HG02870 (cell line): ENCODE measurements at regions not wholly inside any gene's neighbourhood (a gene's known extent, or its start where the extent isn't known, plus 50 kb on each side); places are given as distances from the start of the nearest gene placed in this dataset.

Experiments used
- ATAC-seq: cut with Tn5 transposase; IDR thresholded peaks from one replicate; pipeline ENCODE4 v1.9.1; 2021; ENCODE audit warnings: mild to moderate bottlenecking, moderate library complexity; ENCODE audit not compliant: unreplicated experiment

GRCh38 chr6:139557547-139557946 lies 183.1 kb upstream of the CITED2 start:
- ATAC-seq: no peak

- no peak for ATAC-seq
These were observed 182.1 kb upstream of the CITED2 start for GRCh38 chr6:139556532-139556931.

GRCh38 chr6:139553916-139554315 lies 179.5 kb upstream of the CITED2 start:
- ATAC-seq: no peak

GRCh38 chr6:139551376-139551775 lies 176.9 kb upstream of the CITED2 start:
- ATAC-seq: no peak

- no peak for ATAC-seq
These were observed 175.9 kb upstream of the CITED2 start for GRCh38 chr6:139550361-139550760.

GRCh38 chr6:139549561-139550070 lies 175.2 kb upstream of the CITED2 start:
- ATAC-seq: no peak

GRCh38 chr6:139547804-139548203 lies 173.4 kb upstream of the CITED2 start:
- no peak for ATAC-seq

GRCh38 chr6:139547122-139547776 lies 172.8 kb upstream of the CITED2 start:
- ATAC-seq: no peak

- ATAC-seq: no peak
These were observed 171.6 kb upstream of the CITED2 start for GRCh38 chr6:139546106-139546472.

- ATAC-seq: no peak
These were observed 171.0 kb upstream of the CITED2 start for GRCh38 chr6:139545206-139546105.

GRCh38 chr6:139544701-139545057 lies 170.2 kb upstream of the CITED2 start:
- no peak for ATAC-seq

- ATAC-seq: no peak
These were observed 167.9 kb upstream of the CITED2 start for GRCh38 chr6:139542351-139542750.

- no peak for ATAC-seq
These were observed 166.4 kb upstream of the CITED2 start for GRCh38 chr6:139540894-139541293.

- ATAC-seq: peak; percentile 73
These were observed 165.8 kb upstream of the CITED2 start for GRCh38 chr6:139540276-139540675.

- ATAC-seq: peak; percentile 27
These were observed 165.4 kb upstream of the CITED2 start for GRCh38 chr6:139539852-139540251.

GRCh38 chr6:139538366-139538765 lies 163.9 kb upstream of the CITED2 start:
- no peak for ATAC-seq

GRCh38 chr6:139536751-139537617 lies 162.5 kb upstream of the CITED2 start:
- ATAC-seq: no peak

GRCh38 chr6:139534472-139535115 lies 160.1 kb upstream of the CITED2 start:
- peak; percentile 28 for ATAC-seq

GRCh38 chr6:139533573-139534471 lies 159.4 kb upstream of the CITED2 start:
- ATAC-seq: no peak

- ATAC-seq: no peak
These were observed 158.7 kb upstream of the CITED2 start for GRCh38 chr6:139533171-139533570.
